Prostate gland (tissue), 2 donors: ENCODE measurements at regions not wholly inside any gene's neighbourhood (a gene's known extent, or its start where the extent isn't known, plus 50 kb on each side); places are given as distances from the start of the nearest gene placed in this dataset.

ENCODE experiments used
- DNase-seq: peaks from one replicate; pipeline ENCODE4 v3.0.0-alpha.2; 2019; ENCODE audit warnings: low spot score
- H3K27ac ChIP-seq, 2 donors: fragments of 200-600 bp; sonication (generic); 2 replicates each; pipeline ENCODE4 v1.5.1; 2017 to 2019
- H3K27me3 ChIP-seq: fragments of 200-600 bp; sonication (generic); replicated peaks from 2 replicates; pipeline ENCODE4 v1.5.1; 2019; ENCODE audit not compliant: insufficient read depth
- H3K36me3 ChIP-seq, 2 donors: fragments of 200-600 bp; sonication (generic); 1 replicate in 1 of 2; 2 replicates in 1 of 2; pipeline versions ENCODE4 v1.5.1 to v1.8.1; 2017 to 2019
- H3K4me1 ChIP-seq: fragments of 200-600 bp; sonication (generic); replicated peaks from 2 replicates; pipeline ENCODE4 v1.5.1; 2019
- H3K4me3 ChIP-seq, 2 donors: fragments of 200-600 bp; sonication (generic); 2 replicates each; pipeline ENCODE4 v1.5.1; 2017 to 2019
- H3K9me3 ChIP-seq: fragments of 200-600 bp; sonication (generic); 2 replicates; pipeline ENCODE4 v1.5.1; 2017
- CTCF ChIP-seq, 4 experiments: fragments of 200-600 bp in 2 of 4; fragments of 450-650 bp in 2 of 4; sonication (generic) in 2 of 4; IDR thresholded peaks; 1 replicate in 3 of 4; 2 replicates in 1 of 4; pipeline ENCODE4 v1.5.1; 2016 to 2019; ENCODE audit warnings: antibody characterized with exemption in 4 of 4, mild to moderate bottlenecking in 2 of 4, moderate library complexity in 2 of 4
- POLR2A ChIP-seq: fragments of 450-650 bp; IDR thresholded peaks from one replicate; pipeline ENCODE4 v1.6.1; 2016; ENCODE audit warnings: antibody characterized with exemption, mild to moderate bottlenecking
- POLR2AphosphoS5 ChIP-seq: sonication (generic); formaldehyde crosslinking; IDR thresholded peaks from one replicate; pipeline ENCODE4 v1.6.1; 2017; ENCODE audit warnings: antibody characterized with exemption
- WGBS: methylation state at CpG from one replicate; pipeline ENCODE4 v1.1.5; 2018; 5-methylcytosine and 5-hydroxymethylcytosine counted together
- intact Hi-C: fragments of 100-400 bp; cut with DNase I; formaldehyde crosslinking; loops from one replicate; pipeline ENCODE4 v1.14.2; 2022

GRCh38 chr7:135847242-135847641, 98.6 kb upstream of the FAM180A start:
- Histone ChIP-seq H3K36me3 (no peaks in the 10 kb centered on the region), H3K27me3 (no peaks in the 10 kb centered on the region), H3K4me3 (no peak overlapping the region), H3K9me3 (no peaks in the 10 kb centered on the region), H3K4me1 (no peaks in the 10 kb centered on the region), H3K27ac (no peak overlapping the region)
- 65% methylated on average over 2 of the region's 2 CpGs for WGBS
- intact Hi-C loops: no loop called here
- DNase-seq: no peak
- TF ChIP-seq POLR2AphosphoS5 (no peak), POLR2A (no peak), CTCF (IDR thresholded peaks at IDR 0.05) (no peak)

GRCh38 chr7:135846339-135846738, 97.7 kb upstream of the FAM180A start:
- TF ChIP-seq POLR2AphosphoS5 (no peak), CTCF (IDR thresholded peaks at IDR 0.05) (no peak), POLR2A (no peak)
- intact Hi-C loops: no loop called here
- 92% methylated on average over 5 of the region's 5 CpGs for WGBS
- H3K4me3 ChIP-seq: no peak overlapping the region
- no peaks in the 10 kb centered on the region for H3K36me3 ChIP-seq
- H3K4me1 ChIP-seq: no peaks in the 10 kb centered on the region
- no peaks in the 10 kb centered on the region for H3K27me3 ChIP-seq
- H3K9me3 ChIP-seq: no peaks in the 10 kb centered on the region
- H3K27ac ChIP-seq: no peak overlapping the region
- DNase-seq: no peak

GRCh38 chr7:135845415-135846075, 96.9 kb upstream of the FAM180A start:
- H3K36me3 ChIP-seq: no peaks in the 10 kb centered on the region
- TF ChIP-seq CTCF (IDR thresholded peaks at IDR 0.05) (no peak), POLR2AphosphoS5 (no peak), POLR2A (no peak)
- no peaks in the 10 kb centered on the region for H3K9me3 ChIP-seq
- no peaks in the 10 kb centered on the region for H3K27me3 ChIP-seq
- intact Hi-C loops: no loop called here
- H3K27ac ChIP-seq: no peak overlapping the region
- DNase-seq: no peak
- WGBS: 88% methylated on average over 3 of the region's 3 CpGs
- no peaks in the 10 kb centered on the region for H3K4me1 ChIP-seq
- H3K4me3 ChIP-seq: no peak overlapping the region

GRCh38 chr7:135844903-135845302, 96.3 kb upstream of the FAM180A start:
- no peaks in the 10 kb centered on the region for H3K9me3 ChIP-seq
- no peak for DNase-seq
- H3K27me3 ChIP-seq: no peaks in the 10 kb centered on the region
- 96% methylated on average over 5 of the region's 5 CpGs for WGBS
- H3K4me3 ChIP-seq: no peak overlapping the region
- H3K36me3 ChIP-seq: no peaks in the 10 kb centered on the region
- no peak overlapping the region for H3K27ac ChIP-seq
- intact Hi-C loops: no loop called here
- no peak for TF ChIP-seq CTCF (IDR thresholded peaks at IDR 0.05)
- TF ChIP-seq POLR2A: no peak
- TF ChIP-seq POLR2AphosphoS5: no peak
- H3K4me1 ChIP-seq: no peaks in the 10 kb centered on the region

GRCh38 chr7:135843214-135843613, 94.6 kb upstream of the FAM180A start:
- WGBS: 76% methylated on average over 4 of the region's 4 CpGs
- TF ChIP-seq CTCF (IDR thresholded peaks at IDR 0.05) (no peak), POLR2AphosphoS5 (no peak), POLR2A (no peak)
- Histone ChIP-seq H3K4me1 (no peaks in the 10 kb centered on the region), H3K27me3 (no peaks in the 10 kb centered on the region), H3K27ac (no peak overlapping the region), H3K9me3 (no peaks in the 10 kb centered on the region), H3K4me3 (no peak overlapping the region), H3K36me3 (no peaks in the 10 kb centered on the region)
- no peak for DNase-seq
- intact Hi-C loops: no loop called here
